H1 (cell line): ENCODE measurements at regions not wholly inside any gene's neighbourhood (a gene's known extent, or its start where the extent isn't known, plus 50 kb on each side); places are given as distances from the start of the nearest gene placed in this dataset.

Experiments
- SP4 ChIP-seq: IDR thresholded peaks from 2 replicates; pipeline ENCODE4 v1.6.1; 2012; ENCODE audit warnings: low read length, inconsistent platforms

DNA sequence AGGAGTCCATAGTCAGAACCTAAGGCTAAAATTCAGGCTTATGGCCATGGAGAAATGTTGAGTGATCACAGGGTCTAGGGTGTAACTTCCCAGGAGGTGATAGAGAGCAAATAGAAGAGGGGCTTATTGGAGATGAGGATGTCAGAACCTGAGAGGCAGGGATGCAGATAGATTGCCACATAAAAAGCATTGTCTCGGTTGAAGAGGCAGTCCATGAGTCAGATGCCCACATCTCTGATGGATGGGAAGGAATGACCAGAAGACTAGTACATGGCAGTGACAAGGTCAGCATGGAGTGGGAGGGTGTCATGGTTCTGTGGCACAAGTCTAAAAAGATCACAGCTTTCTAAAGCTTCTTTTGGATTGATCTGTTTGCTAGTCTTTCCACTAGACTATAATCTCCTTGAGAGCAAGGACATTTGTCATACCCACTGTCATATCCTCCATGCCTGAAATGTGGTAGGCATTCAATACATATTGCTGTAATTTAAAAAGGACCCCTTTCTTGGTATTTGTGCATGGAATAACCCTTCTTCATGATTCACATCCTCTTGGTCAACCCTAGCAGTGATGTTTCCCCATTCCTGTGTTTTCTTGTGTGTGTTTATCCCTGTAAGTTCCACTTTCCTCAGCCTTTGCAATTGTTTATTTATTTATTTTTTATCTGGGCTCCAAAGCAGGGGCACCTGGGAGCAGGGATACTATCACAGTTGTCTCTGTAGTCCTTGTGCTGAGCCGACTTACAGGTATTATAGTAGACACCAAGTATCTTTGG is 613.4 kb upstream of the CFAP20DC start (continued):
- TF ChIP-seq SP4 = no peak
- TF ChIP-seq, all 59 proteins: peak for 0
